Endodermal cell (in vitro differentiated cells): ENCODE measurements at regions not wholly inside any gene's neighbourhood (a gene's known extent, or its start where the extent isn't known, plus 50 kb on each side); places are given as distances from the start of the nearest gene placed in this dataset.

Source experiments
- DNase-seq: peaks from one replicate; pipeline ENCODE4 v3.0.0-alpha.2; 2017
- H3K27ac ChIP-seq: 2 replicates; pipeline ENCODE4 v1.5.1; 2013; ENCODE audit warnings: mild to moderate bottlenecking, low read depth, low read length, moderate library complexity
- H3K27me3 ChIP-seq: 2 replicates; pipeline ENCODE4 v1.6.1; 2013; ENCODE audit warnings: mild to moderate bottlenecking, low read length, moderate library complexity; ENCODE audit not compliant: insufficient read depth, control insufficient read depth, poor library complexity, severe bottlenecking
- H3K36me3 ChIP-seq: 2 replicates; pipeline ENCODE4 v1.7.0; 2013; ENCODE audit warnings: mild to moderate bottlenecking, low read length, moderate library complexity; ENCODE audit not compliant: control insufficient read depth, insufficient read depth
- H3K4me1 ChIP-seq: one replicate; pipeline ENCODE4 v1.7.0; 2013; ENCODE audit warnings: low read length; ENCODE audit not compliant: control insufficient read depth, insufficient read depth
- H3K4me3 ChIP-seq: 2 replicates; pipeline ENCODE4 v1.5.1; 2013; ENCODE audit warnings: mild to moderate bottlenecking, low read length, moderate library complexity
- H3K9ac ChIP-seq: 2 replicates; pipeline ENCODE4 v1.6.1; 2013; ENCODE audit warnings: mild to moderate bottlenecking, low read length, moderate library complexity; ENCODE audit not compliant: poor library complexity, severe bottlenecking; ENCODE audit errors: extremely low read depth
- H3K9me3 ChIP-seq: 2 replicates; pipeline ENCODE4 v1.6.1; 2013; ENCODE audit warnings: mild to moderate bottlenecking, low read length, moderate library complexity; ENCODE audit not compliant: control insufficient read depth
- H3K27ac Mint-ChIP-seq: 2 replicates; pipeline ENCODE4 v1.8.0; 2020; ENCODE audit warnings: mixed read lengths
- H3K27me3 Mint-ChIP-seq: 2 replicates; pipeline ENCODE4 v1.8.0; 2021; ENCODE audit warnings: mild to moderate bottlenecking, mixed read lengths; ENCODE audit not compliant: insufficient read depth
- H3K36me3 Mint-ChIP-seq: 2 replicates; pipeline ENCODE4 v1.8.0; 2020; ENCODE audit warnings: low read depth, mixed read lengths
- H3K4me1 Mint-ChIP-seq: 2 replicates; pipeline ENCODE4 v1.8.0; 2020; ENCODE audit warnings: mixed read lengths
- H3K4me3 Mint-ChIP-seq: 2 replicates; pipeline ENCODE4 v1.8.0; 2020; ENCODE audit warnings: mild to moderate bottlenecking, moderate library complexity, mixed read lengths
- H3K9me3 Mint-ChIP-seq: 2 replicates; pipeline ENCODE4 v1.8.0; 2020; ENCODE audit warnings: mild to moderate bottlenecking, mixed read lengths
- CTCF ChIP-seq: fragments of 200-600 bp; sonication (generic); conservative IDR thresholded peaks from 2 replicates; pipeline ENCODE4 v1.5.0; 2021; ENCODE audit warnings: antibody characterized with exemption, mild to moderate bottlenecking
- WGBS, 2 experiments: methylation state at CpG; one replicate each; pipeline versions ENCODE4 v1.1.5 to v1.1.7; 2013; ENCODE audit warnings: missing lambda C conversion rate in 2 of 2, mixed read lengths in 1 of 2; ENCODE audit not compliant: insufficient coverage in 1 of 2, insufficient read length in 1 of 2; 5-methylcytosine and 5-hydroxymethylcytosine counted together

DNA sequence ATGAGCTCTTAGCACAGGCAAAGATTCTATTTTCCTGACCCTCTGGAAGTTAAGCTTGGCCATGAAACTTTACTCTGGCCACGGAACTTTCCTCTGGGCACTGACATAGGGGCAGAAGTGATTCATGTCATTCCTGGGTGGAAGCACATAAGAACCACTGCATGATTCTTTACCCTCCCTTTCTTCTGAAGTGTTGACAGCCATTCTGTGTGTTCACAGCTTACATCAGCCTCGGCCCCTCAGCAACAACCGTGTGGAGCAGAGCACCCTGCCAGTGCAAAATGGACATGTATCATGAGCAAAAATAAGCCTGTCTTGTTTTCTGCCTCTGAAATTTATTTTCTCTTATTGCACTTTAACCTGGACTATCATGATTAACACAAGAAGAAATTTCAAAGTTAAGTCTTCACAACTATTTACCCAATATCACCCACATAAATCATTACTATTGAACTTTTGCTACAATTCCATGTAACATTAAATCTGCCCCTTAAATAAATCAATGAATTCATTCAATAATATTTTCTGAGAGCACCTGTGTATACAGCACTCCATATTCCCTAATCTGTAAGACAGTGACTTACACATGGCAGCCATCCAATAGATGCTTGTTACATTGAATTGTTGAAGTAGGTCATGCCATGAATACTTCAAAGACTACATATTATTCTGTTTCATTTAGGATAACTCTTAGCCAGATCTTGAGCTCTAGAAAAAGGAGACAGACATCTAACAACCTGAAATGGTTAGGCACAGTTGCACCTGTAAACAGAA is 531.9 kb downstream of the IRS1 start:
- no peaks in the 10 kb centered on the region for H3K4me1 Mint-ChIP-seq
- H3K9ac ChIP-seq, result no peak overlapping the region
- no peak overlapping the region for H3K27ac Mint-ChIP-seq
- no peak for DNase-seq
- no peaks in the 10 kb centered on the region for H3K9me3 ChIP-seq
- H3K27ac ChIP-seq, result no peak overlapping the region
- WGBS, 2 experiments, result 83 to 93% methylated on average over 3 of the region's 3 CpGs
- H3K4me1 ChIP-seq, result no peaks in the 10 kb centered on the region
- no peaks in the 10 kb centered on the region for H3K36me3 Mint-ChIP-seq
- no peak for TF ChIP-seq CTCF
- H3K27me3 ChIP-seq, result no peaks in the 10 kb centered on the region
- no peaks in the 10 kb centered on the region for H3K9me3 Mint-ChIP-seq
- no peaks in the 10 kb centered on the region for H3K36me3 ChIP-seq
- H3K4me3 Mint-ChIP-seq, result no peak overlapping the region
- no peaks in the 10 kb centered on the region for H3K27me3 Mint-ChIP-seq
- H3K4me3 ChIP-seq, result no peak overlapping the region

GRCh38 chr2:226256709-226257376 is 542.8 kb downstream of the IRS1 start:
- no peaks in the 10 kb centered on the region for H3K27me3 Mint-ChIP-seq
- no peaks in the 10 kb centered on the region for H3K36me3 Mint-ChIP-seq
- H3K36me3 ChIP-seq, result no peaks in the 10 kb centered on the region
- H3K9me3 Mint-ChIP-seq, result peaks cover 2% of the 10 kb centered on the region
- DNase-seq, result no peak
- no peak overlapping the region for H3K9ac ChIP-seq
- no peak overlapping the region for H3K27ac ChIP-seq
- no peaks in the 10 kb centered on the region for H3K4me1 Mint-ChIP-seq
- H3K9me3 ChIP-seq, result no peaks in the 10 kb centered on the region
- H3K4me3 Mint-ChIP-seq, result no peak overlapping the region
- WGBS, 2 experiments, result 93 to 100% methylated on average over 2 to 4 of the region's 4 CpGs
- no peaks in the 10 kb centered on the region for H3K27me3 ChIP-seq
- no peak overlapping the region for H3K27ac Mint-ChIP-seq
- H3K4me1 ChIP-seq, result no peaks in the 10 kb centered on the region
- H3K4me3 ChIP-seq, result no peak overlapping the region
- no peak for TF ChIP-seq CTCF

DNA sequence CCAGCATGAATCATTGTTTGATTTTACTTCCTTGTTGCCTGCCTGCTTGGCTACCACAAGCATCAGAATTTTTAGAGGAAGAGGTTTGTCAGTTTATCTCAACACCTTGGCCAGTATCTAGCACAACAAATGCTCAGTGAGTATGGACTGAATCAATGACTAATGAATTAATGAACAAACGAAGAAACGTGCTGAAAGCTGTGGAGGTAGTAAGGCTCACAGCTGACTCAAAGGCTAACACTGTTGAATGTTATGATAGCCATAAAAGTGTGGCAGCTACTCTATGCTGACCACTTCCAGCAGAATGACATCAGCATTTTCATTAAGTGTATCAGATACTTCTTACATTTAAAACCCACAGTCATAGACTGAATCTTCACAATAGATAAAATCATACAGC is 543.4 kb downstream of the IRS1 start:
- 80% methylated on average over 2 of the region's 2 CpGs for WGBS, 2 experiments
- Mint-ChIP-seq H3K4me1 (no peaks in the 10 kb centered on the region), H3K27ac (no peak overlapping the region), H3K36me3 (no peaks in the 10 kb centered on the region), H3K9me3 (peaks cover 2% of the 10 kb centered on the region), H3K4me3 (no peak overlapping the region), H3K27me3 (no peaks in the 10 kb centered on the region)
- DNase-seq, result no peak
- Histone ChIP-seq H3K4me3 (no peak overlapping the region), H3K9me3 (no peaks in the 10 kb centered on the region), H3K27me3 (no peaks in the 10 kb centered on the region), H3K4me1 (no peaks in the 10 kb centered on the region), H3K36me3 (no peaks in the 10 kb centered on the region), H3K9ac (no peak overlapping the region), H3K27ac (no peak overlapping the region)
- no peak for TF ChIP-seq CTCF
